ENCODE measurements at regions not wholly inside any gene's neighbourhood (a gene's known extent, or its start where the extent isn't known, plus 50 kb on each side); places are given as distances from the start of the nearest gene placed in this dataset.

- Histone ChIP-seq H3K4me2 (replicated peaks; ENCODE audit: low read depth, low read length, poor library complexity, severe bottlenecking) (no peak overlapping the region), H4K20me1 (ENCODE audit: control insufficient read depth, insufficient read depth, low read length, poor library complexity, severe bottlenecking) (no peaks in the 10 kb centered on the region), H3K36me3 (replicated peaks in 1 of 2; ENCODE audit: control extremely low read depth in 1 of 2, control insufficient read depth in 1 of 2, extremely low read depth in 1 of 2, insufficient read depth in 2 of 2, low read length in 1 of 2) (no peaks in the 10 kb centered on the region), H3K79me2 (ENCODE audit: control insufficient read depth, insufficient read depth, low read length) (no peaks in the 10 kb centered on the region), H2AFZ (ENCODE audit: insufficient read depth, low read depth, low read length, poor library complexity, severe bottlenecking) (no peak overlapping the region), H3K4me1 (ENCODE audit: control insufficient read depth in 2 of 2, insufficient read depth in 2 of 2, low read length in 2 of 2) (no peaks in the 10 kb centered on the region), H3K9ac (ENCODE audit: low read length) (no peak overlapping the region), H3K4me3 (ENCODE audit: control extremely low read depth in 1 of 5, extremely low read depth in 1 of 5, insufficient read depth in 1 of 5, low read depth in 2 of 5, low read length in 4 of 5) (no peak overlapping the region), H3K27me3 (replicated peaks in 1 of 4; ENCODE audit: control extremely low read depth in 1 of 4, control insufficient read depth in 3 of 4, insufficient read depth in 4 of 4, low read length in 3 of 4) (no peaks in the 10 kb centered on the region), H3K27ac (ENCODE audit: low read length in 2 of 2) (no peak overlapping the region), H3K9me3 (ENCODE audit: control extremely low read depth in 1 of 3, control insufficient read depth in 2 of 3, insufficient read depth in 1 of 3, low read length in 2 of 3) (no peaks in the 10 kb centered on the region)
- ATAC-seq (ENCODE audit: low read depth) (no peak), DNase-seq (no peak)
- Mint-ChIP-seq H3K4me3 (no peak overlapping the region), H3K4me1 (no peaks in the 10 kb centered on the region), H3K27ac (no peak overlapping the region), H3K9me3 (ENCODE audit: insufficient read depth) (no peaks in the 10 kb centered on the region), H3K27me3 (no peaks in the 10 kb centered on the region)
- TF ChIP-seq, protein P1, sequence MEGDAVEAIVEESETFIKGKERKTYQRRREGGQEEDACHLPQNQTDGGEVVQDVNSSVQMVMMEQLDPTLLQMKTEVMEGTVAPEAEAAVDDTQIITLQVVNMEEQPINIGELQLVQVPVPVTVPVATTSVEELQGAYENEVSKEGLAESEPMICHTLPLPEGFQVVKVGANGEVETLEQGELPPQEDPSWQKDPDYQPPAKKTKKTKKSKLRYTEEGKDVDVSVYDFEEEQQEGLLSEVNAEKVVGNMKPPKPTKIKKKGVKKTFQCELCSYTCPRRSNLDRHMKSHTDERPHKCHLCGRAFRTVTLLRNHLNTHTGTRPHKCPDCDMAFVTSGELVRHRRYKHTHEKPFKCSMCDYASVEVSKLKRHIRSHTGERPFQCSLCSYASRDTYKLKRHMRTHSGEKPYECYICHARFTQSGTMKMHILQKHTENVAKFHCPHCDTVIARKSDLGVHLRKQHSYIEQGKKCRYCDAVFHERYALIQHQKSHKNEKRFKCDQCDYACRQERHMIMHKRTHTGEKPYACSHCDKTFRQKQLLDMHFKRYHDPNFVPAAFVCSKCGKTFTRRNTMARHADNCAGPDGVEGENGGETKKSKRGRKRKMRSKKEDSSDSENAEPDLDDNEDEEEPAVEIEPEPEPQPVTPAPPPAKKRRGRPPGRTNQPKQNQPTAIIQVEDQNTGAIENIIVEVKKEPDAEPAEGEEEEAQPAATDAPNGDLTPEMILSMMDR (IDR thresholded peaks at IDR 0.05): no peak
- no peak for TF ChIP-seq EZH2 (IDR thresholded peaks at IDR 0.05; ENCODE audit: borderline replicate concordance, insufficient read depth, low read depth, low read length, poor library complexity, severe bottlenecking)
- intact Hi-C loops (cut with micrococcal nuclease): no loop called here
- ChIA-PET POLR2A (no interaction called here), CTCF (no interaction called here)
These were observed 818.0 kb downstream of the LTN1 start for GRCh38 chr21:28174701-28175100.

DNA sequence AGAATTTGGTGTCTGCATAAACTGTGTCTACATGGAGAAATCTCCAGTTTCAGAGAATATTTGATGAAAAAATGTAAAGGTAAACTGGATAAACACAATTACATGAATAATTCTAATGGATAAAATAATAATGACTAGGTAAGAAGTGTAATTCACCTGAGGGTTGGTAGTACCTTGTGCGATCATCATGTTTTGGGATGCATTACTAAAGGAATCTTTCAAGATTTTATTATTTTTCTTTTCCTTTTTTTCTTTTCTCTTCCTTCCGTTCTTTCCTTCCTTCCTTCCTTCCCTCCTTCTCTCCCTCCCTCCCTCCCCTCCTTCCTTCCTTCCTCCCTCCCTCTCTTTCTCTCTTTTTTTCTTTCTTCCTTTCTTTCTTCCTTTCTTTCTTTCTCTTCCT, 818.7 kb downstream of the LTN1 start:
- Histone ChIP-seq H3K27me3 (replicated peaks in 1 of 4; ENCODE audit: control extremely low read depth in 1 of 4, control insufficient read depth in 3 of 4, insufficient read depth in 4 of 4, low read length in 3 of 4) (no peaks in the 10 kb centered on the region), H3K4me3 (ENCODE audit: control extremely low read depth in 1 of 5, extremely low read depth in 1 of 5, insufficient read depth in 1 of 5, low read depth in 2 of 5, low read length in 4 of 5) (no peak overlapping the region), H3K36me3 (replicated peaks in 1 of 2; ENCODE audit: control extremely low read depth in 1 of 2, control insufficient read depth in 1 of 2, extremely low read depth in 1 of 2, insufficient read depth in 2 of 2, low read length in 1 of 2) (no peaks in the 10 kb centered on the region), H3K4me2 (replicated peaks; ENCODE audit: low read depth, low read length, poor library complexity, severe bottlenecking) (no peak overlapping the region), H2AFZ (ENCODE audit: insufficient read depth, low read depth, low read length, poor library complexity, severe bottlenecking) (no peak overlapping the region), H3K9me3 (ENCODE audit: control extremely low read depth in 1 of 3, control insufficient read depth in 2 of 3, insufficient read depth in 1 of 3, low read length in 2 of 3) (no peaks in the 10 kb centered on the region), H4K20me1 (ENCODE audit: control insufficient read depth, insufficient read depth, low read length, poor library complexity, severe bottlenecking) (no peaks in the 10 kb centered on the region), H3K4me1 (ENCODE audit: control insufficient read depth in 2 of 2, insufficient read depth in 2 of 2, low read length in 2 of 2) (no peaks in the 10 kb centered on the region), H3K79me2 (ENCODE audit: control insufficient read depth, insufficient read depth, low read length) (no peaks in the 10 kb centered on the region), H3K9ac (ENCODE audit: low read length) (no peak overlapping the region), H3K27ac (ENCODE audit: low read length in 2 of 2) (no peak overlapping the region)
- no peak for DNase-seq
- Mint-ChIP-seq H3K27ac (no peak overlapping the region), H3K4me1 (no peaks in the 10 kb centered on the region), H3K4me3 (no peak overlapping the region), H3K9me3 (ENCODE audit: insufficient read depth) (no peaks in the 10 kb centered on the region), H3K27me3 (no peaks in the 10 kb centered on the region)
- 93% methylated on average over 1 of the region's 2 CpGs for WGBS (ENCODE audit: insufficient coverage)
- ChIA-PET POLR2A (no interaction called here), CTCF (no interaction called here)
- ATAC-seq (ENCODE audit: low read depth): no peak
- TF ChIP-seq EZH2 (IDR thresholded peaks at IDR 0.05; ENCODE audit: borderline replicate concordance, insufficient read depth, low read depth, low read length, poor library complexity, severe bottlenecking): no peak
- TF ChIP-seq, protein P1 (IDR thresholded peaks at IDR 0.05): no peak
- intact Hi-C loops (cut with micrococcal nuclease): no loop called here
